OCI-LY1 (cell line): ENCODE measurements at regions not wholly inside any gene's neighbourhood (a gene's known extent, or its start where the extent isn't known, plus 50 kb on each side); places are given as distances from the start of the nearest gene placed in this dataset.

ENCODE experiments used
- H2AFZ ChIP-seq: fragments of 200-600 bp; sonication (generic), shearing (Covaris generic); 2 replicates; pipeline ENCODE4 v1.6.0; 2014; ENCODE audit warnings: antibody characterized with exemption, mild to moderate bottlenecking, low read length
- H3F3A ChIP-seq: fragments of 200-600 bp; sonication (generic), shearing (Covaris generic); 2 replicates; pipeline ENCODE4 v1.6.0; 2014; ENCODE audit warnings: mild to moderate bottlenecking, antibody characterized with exemption, low read length, moderate library complexity; ENCODE audit not compliant: insufficient read depth
- H3K27ac ChIP-seq: fragments of 200-600 bp; sonication (generic); 2 replicates; pipeline ENCODE4 v1.5.1; 2014; ENCODE audit warnings: low read length, mixed run types, mild to moderate bottlenecking, low read depth; ENCODE audit not compliant: poor library complexity, severe bottlenecking
- H3K27me3 ChIP-seq: fragments of 200-600 bp; sonication (generic); 2 replicates; pipeline ENCODE4 v1.6.0; 2014; ENCODE audit warnings: antibody characterized with exemption, mild to moderate bottlenecking, low read length, moderate library complexity; ENCODE audit not compliant: insufficient read depth
- H3K36me3 ChIP-seq: fragments of 200-600 bp; sonication (generic); 2 replicates; pipeline ENCODE4 v1.6.1; 2014; ENCODE audit warnings: mild to moderate bottlenecking, antibody characterized with exemption, low read length, moderate library complexity, mixed read lengths; ENCODE audit not compliant: insufficient read depth
- H3K4me1 ChIP-seq: fragments of 200-600 bp; sonication (generic); 2 replicates; pipeline ENCODE4 v1.5.1; 2014; ENCODE audit warnings: mild to moderate bottlenecking, low read length, moderate library complexity; ENCODE audit not compliant: insufficient read depth, severe bottlenecking
- H3K4me2 ChIP-seq: fragments of 200-600 bp; sonication (generic), shearing (Covaris generic); 2 replicates; pipeline ENCODE4 v1.6.1; 2014; ENCODE audit warnings: low read length
- H3K4me3 ChIP-seq: fragments of 200-600 bp; sonication (generic); 2 replicates; pipeline ENCODE4 v1.5.1; 2014; ENCODE audit warnings: low read length, low read depth, mild to moderate bottlenecking, mixed read lengths; ENCODE audit not compliant: poor library complexity, severe bottlenecking
- H3K79me2 ChIP-seq: fragments of 200-600 bp; shearing (Covaris generic); 2 replicates; pipeline ENCODE4 v1.6.1; 2016; ENCODE audit warnings: mixed run types, low read length, mixed read lengths; ENCODE audit not compliant: insufficient read depth
- H3K9ac ChIP-seq: fragments of 200-600 bp; sonication (generic), shearing (Covaris generic); 2 replicates; pipeline ENCODE4 v1.6.1; 2014; ENCODE audit warnings: mild to moderate bottlenecking, low read length, mixed read lengths
- H3K9me2 ChIP-seq: fragments of 200-600 bp; sonication (generic), shearing (Covaris generic); 2 replicates; pipeline ENCODE4 v1.6.1; 2014; ENCODE audit warnings: low read depth, mild to moderate bottlenecking, low read length, mixed read lengths
- H3K9me3 ChIP-seq: fragments of 200-600 bp; shearing (Covaris generic); 2 replicates; pipeline ENCODE4 v1.6.1; 2014; ENCODE audit warnings: low read length, mixed read lengths
- H4K20me1 ChIP-seq: fragments of 200-600 bp; sonication (generic), shearing (Covaris generic); 2 replicates; pipeline ENCODE4 v1.6.0; 2016; ENCODE audit warnings: mild to moderate bottlenecking, low read length; ENCODE audit not compliant: insufficient read depth
- EZH2 ChIP-seq: fragments of 200-600 bp; sonication (generic), shearing (Covaris generic); IDR thresholded peaks from 2 replicates; pipeline ENCODE4 v1.8.0; 2017; ENCODE audit warnings: borderline replicate concordance, mixed run types, mild to moderate bottlenecking, antibody characterized with exemption, low read length, moderate library complexity, mixed read lengths
- TF ChIP-seq, protein P1 (sequence below): fragments of 200-600 bp; sonication (generic), shearing (Covaris generic); IDR thresholded peaks from 2 replicates; pipeline ENCODE4 v1.5.1; 2017; ENCODE audit warnings: mild to moderate bottlenecking, antibody characterized with exemption, low read length, moderate library complexity, mixed read lengths

DNA sequence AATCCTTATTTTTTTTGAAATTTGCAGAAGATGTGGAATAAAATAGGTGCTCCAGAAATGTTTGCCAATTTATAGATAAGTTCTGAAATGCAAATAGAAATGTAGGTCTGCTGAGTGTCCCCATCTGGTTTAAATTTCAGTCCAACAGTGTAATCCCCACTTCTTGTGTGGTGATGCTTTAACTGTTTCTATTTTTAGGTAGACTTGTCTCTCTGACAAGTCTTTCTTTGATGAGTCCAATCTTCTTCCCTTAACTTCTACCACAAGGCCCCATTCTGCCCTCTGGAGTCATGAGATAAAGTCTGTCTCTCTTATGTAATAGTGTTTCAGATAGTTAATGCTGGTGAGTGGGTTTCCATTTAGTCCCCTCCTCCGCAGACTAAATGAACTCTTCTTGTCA lies 390.4 kb downstream of the RFC3 start:
- no peaks in the 10 kb centered on the region for H3K9me3 ChIP-seq
- no peaks in the 10 kb centered on the region for H3F3A ChIP-seq
- TF ChIP-seq EZH2, result no peak
- TF ChIP-seq, protein P1, sequence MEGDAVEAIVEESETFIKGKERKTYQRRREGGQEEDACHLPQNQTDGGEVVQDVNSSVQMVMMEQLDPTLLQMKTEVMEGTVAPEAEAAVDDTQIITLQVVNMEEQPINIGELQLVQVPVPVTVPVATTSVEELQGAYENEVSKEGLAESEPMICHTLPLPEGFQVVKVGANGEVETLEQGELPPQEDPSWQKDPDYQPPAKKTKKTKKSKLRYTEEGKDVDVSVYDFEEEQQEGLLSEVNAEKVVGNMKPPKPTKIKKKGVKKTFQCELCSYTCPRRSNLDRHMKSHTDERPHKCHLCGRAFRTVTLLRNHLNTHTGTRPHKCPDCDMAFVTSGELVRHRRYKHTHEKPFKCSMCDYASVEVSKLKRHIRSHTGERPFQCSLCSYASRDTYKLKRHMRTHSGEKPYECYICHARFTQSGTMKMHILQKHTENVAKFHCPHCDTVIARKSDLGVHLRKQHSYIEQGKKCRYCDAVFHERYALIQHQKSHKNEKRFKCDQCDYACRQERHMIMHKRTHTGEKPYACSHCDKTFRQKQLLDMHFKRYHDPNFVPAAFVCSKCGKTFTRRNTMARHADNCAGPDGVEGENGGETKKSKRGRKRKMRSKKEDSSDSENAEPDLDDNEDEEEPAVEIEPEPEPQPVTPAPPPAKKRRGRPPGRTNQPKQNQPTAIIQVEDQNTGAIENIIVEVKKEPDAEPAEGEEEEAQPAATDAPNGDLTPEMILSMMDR, result no peak
- H3K79me2 ChIP-seq, result no peaks in the 10 kb centered on the region
- H3K9me2 ChIP-seq, result no peaks in the 10 kb centered on the region
- no peak overlapping the region for H3K4me2 ChIP-seq
- H3K27me3 ChIP-seq, result no peaks in the 10 kb centered on the region
- no peaks in the 10 kb centered on the region for H3K36me3 ChIP-seq
- H4K20me1 ChIP-seq, result no peaks in the 10 kb centered on the region
- H3K4me1 ChIP-seq, result no peaks in the 10 kb centered on the region
- no peak overlapping the region for H3K9ac ChIP-seq
- no peak overlapping the region for H3K27ac ChIP-seq
- H2AFZ ChIP-seq, result no peak overlapping the region
- H3K4me3 ChIP-seq, result no peak overlapping the region

- no peaks in the 10 kb centered on the region for H4K20me1 ChIP-seq
- H3K9me2 ChIP-seq, result no peaks in the 10 kb centered on the region
- no peaks in the 10 kb centered on the region for H3K4me1 ChIP-seq
- H3K79me2 ChIP-seq, result no peaks in the 10 kb centered on the region
- H2AFZ ChIP-seq, result no peak overlapping the region
- no peaks in the 10 kb centered on the region for H3K9me3 ChIP-seq
- H3K4me3 ChIP-seq, result no peak overlapping the region
- no peak overlapping the region for H3K9ac ChIP-seq
- H3K27me3 ChIP-seq, result no peaks in the 10 kb centered on the region
- no peaks in the 10 kb centered on the region for H3F3A ChIP-seq
- no peak overlapping the region for H3K27ac ChIP-seq
- H3K4me2 ChIP-seq, result no peak overlapping the region
- no peaks in the 10 kb centered on the region for H3K36me3 ChIP-seq
- TF ChIP-seq EZH2, result no peak
- TF ChIP-seq, protein P1, result no peak
Observed at GRCh38 chr13:34210341-34210740, 392.4 kb downstream of the RFC3 start.

DNA sequence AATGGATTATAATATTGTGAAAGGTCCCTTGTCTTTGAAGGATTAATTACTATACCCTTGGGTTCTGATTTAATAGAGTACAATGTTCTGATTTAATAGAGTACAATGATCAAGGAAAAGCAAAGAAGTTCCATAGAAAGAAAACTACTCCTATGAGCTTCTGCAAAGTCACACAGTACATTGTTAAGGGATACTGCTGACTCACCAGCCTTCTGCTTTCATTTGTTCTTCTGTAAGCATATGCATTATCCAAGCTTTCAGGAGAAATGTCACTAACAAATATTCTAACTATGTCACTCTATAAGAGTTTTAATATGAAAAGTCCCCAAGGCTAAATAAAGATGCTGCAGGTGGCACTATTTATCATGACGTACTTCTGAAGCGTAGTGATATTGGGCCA lies 396.7 kb downstream of the RFC3 start:
- Histone ChIP-seq H3K4me3 (no peak overlapping the region), H3K27me3 (no peaks in the 10 kb centered on the region), H3K4me1 (no peaks in the 10 kb centered on the region), H3K27ac (no peak overlapping the region), H3K36me3 (no peaks in the 10 kb centered on the region), H3K9me2 (no peaks in the 10 kb centered on the region), H2AFZ (no peak overlapping the region), H3K79me2 (no peaks in the 10 kb centered on the region), H4K20me1 (no peaks in the 10 kb centered on the region), H3K4me2 (no peak overlapping the region), H3K9me3 (no peaks in the 10 kb centered on the region), H3K9ac (no peak overlapping the region), H3F3A (no peaks in the 10 kb centered on the region)
- TF ChIP-seq EZH2, result no peak
- TF ChIP-seq, protein P1, result no peak
